ENCODE measurements at regions not wholly inside any gene's neighbourhood (a gene's known extent, or its start where the extent isn't known, plus 50 kb on each side); places are given as distances from the start of the nearest gene placed in this dataset.

DNA sequence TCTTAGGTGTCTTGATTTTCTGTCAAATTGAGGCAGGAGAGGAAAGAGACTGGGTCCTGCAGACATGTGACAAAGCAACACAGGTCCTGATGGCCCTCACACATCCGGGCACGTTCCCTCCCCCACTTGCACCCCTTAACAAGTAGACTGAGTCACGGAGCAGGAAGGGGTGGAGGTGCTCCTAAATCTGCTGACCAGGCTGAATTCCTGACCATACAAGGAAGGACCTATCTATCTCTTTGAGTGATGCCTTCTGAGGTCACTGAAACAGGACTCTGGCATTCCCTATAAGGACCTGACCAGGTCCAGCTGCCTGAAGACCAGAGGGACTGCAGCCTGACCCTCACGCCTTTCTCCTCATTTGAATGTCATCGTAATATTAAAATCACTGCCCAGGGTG is 250.3 kb downstream of the COL4A1 start:
- Histone ChIP-seq H4K20me1 (ENCODE audit: insufficient read depth, low read length) (no peaks in the 10 kb centered on the region), H3K27me3 (ENCODE audit: insufficient read depth, low read length) (peaks cover 20% of the 10 kb centered on the region), H3K9me3 (ENCODE audit: low read depth, low read length) (no peaks in the 10 kb centered on the region), H2AFZ (ENCODE audit: low read length) (no peak overlapping the region), H3K27ac (ENCODE audit: low read depth, low read length) (no peak overlapping the region), H3K4me1 (ENCODE audit: insufficient read depth, low read length) (no peaks in the 10 kb centered on the region), H3K79me2 (ENCODE audit: insufficient read depth, low read length) (no peaks in the 10 kb centered on the region), H3K4me2 (ENCODE audit: insufficient read depth, low read length) (no peak overlapping the region), H3K36me3 (ENCODE audit: insufficient read depth, low read length) (no peaks in the 10 kb centered on the region), H3K4me3 (ENCODE audit: insufficient read depth, low read length) (no peak overlapping the region)
- no peak for TF ChIP-seq CTCF (IDR thresholded peaks at IDR 0.05; ENCODE audit: extremely low read depth, low read depth, low read length)
- peak; percentile 44 for DNase-seq (ENCODE audit: insufficient read length, low spot score, missing footprints)

DNA sequence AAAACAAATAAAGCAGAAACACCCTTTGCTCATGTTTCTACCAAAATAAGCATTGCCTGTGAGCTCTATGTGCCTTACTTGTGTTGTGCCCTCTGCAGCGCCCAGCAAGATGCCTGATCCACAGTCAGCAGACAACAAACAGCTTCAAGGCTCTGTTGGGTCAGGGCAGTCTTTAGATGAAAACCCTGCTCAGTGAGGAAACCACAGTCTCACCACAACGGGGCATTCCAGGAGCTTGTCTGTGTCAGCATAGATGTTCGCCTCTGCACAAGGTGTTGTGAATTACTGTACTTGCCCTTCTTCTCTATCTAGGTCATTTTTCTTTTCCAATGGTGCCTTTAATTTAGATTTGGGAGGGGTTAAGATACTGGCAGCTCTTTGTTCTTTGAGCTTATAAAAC is 251.9 kb downstream of the COL4A1 start:
- Histone ChIP-seq H3K4me1 (ENCODE audit: insufficient read depth, low read length) (no peaks in the 10 kb centered on the region), H3K36me3 (ENCODE audit: insufficient read depth, low read length) (no peaks in the 10 kb centered on the region), H4K20me1 (ENCODE audit: insufficient read depth, low read length) (no peaks in the 10 kb centered on the region), H3K4me3 (ENCODE audit: insufficient read depth, low read length) (no peak overlapping the region), H3K27ac (ENCODE audit: low read depth, low read length) (no peak overlapping the region), H3K27me3 (ENCODE audit: insufficient read depth, low read length) (peaks cover 20% of the 10 kb centered on the region), H3K9me3 (ENCODE audit: low read depth, low read length) (no peaks in the 10 kb centered on the region), H3K4me2 (ENCODE audit: insufficient read depth, low read length) (no peak overlapping the region), H3K79me2 (ENCODE audit: insufficient read depth, low read length) (no peaks in the 10 kb centered on the region), H2AFZ (ENCODE audit: low read length) (no peak overlapping the region)
- DNase-seq (ENCODE audit: insufficient read length, low spot score, missing footprints) = peak; percentile 21
- no peak for TF ChIP-seq CTCF (IDR thresholded peaks at IDR 0.05; ENCODE audit: extremely low read depth, low read depth, low read length)

DNA sequence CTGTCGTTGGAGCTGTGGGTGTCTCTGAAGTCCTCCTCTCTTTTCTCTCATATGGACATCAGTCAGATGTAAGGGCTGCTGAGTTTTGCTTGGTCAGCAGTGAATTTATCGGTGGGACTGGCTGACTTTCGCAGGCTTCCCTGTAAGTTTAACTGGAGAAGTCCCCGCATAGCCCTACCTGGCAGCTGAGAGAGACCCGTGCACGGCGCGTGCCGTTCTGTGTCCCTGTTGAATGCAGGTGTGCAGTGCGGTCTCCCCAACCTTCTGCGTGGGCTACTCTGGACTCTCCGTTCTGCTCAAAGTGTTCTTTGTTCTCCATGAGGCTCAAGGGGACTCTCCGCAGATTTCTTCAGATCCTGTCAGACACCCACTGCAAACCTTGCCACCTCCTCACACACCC is 252.9 kb downstream of the COL4A1 start:
- peaks cover 20% of the 10 kb centered on the region for H3K27me3 ChIP-seq (ENCODE audit: insufficient read depth, low read length)
- H3K36me3 ChIP-seq (ENCODE audit: insufficient read depth, low read length) = no peaks in the 10 kb centered on the region
- H4K20me1 ChIP-seq (ENCODE audit: insufficient read depth, low read length) = no peaks in the 10 kb centered on the region
- no peak for TF ChIP-seq CTCF (IDR thresholded peaks at IDR 0.05; ENCODE audit: extremely low read depth, low read depth, low read length)
- H3K4me3 ChIP-seq (ENCODE audit: insufficient read depth, low read length) = no peak overlapping the region
- H3K27ac ChIP-seq (ENCODE audit: low read depth, low read length) = no peak overlapping the region
- H3K9me3 ChIP-seq (ENCODE audit: low read depth, low read length) = no peaks in the 10 kb centered on the region
- H3K4me1 ChIP-seq (ENCODE audit: insufficient read depth, low read length) = no peaks in the 10 kb centered on the region
- H2AFZ ChIP-seq (ENCODE audit: low read length) = no peak overlapping the region
- H3K79me2 ChIP-seq (ENCODE audit: insufficient read depth, low read length) = no peaks in the 10 kb centered on the region
- H3K4me2 ChIP-seq (ENCODE audit: insufficient read depth, low read length) = no peak overlapping the region
- no peak for DNase-seq (ENCODE audit: insufficient read length, low spot score, missing footprints)

GRCh38 chr13:110047496-110047895 is 259.5 kb downstream of the COL4A1 start:
- Histone ChIP-seq H3K4me1 (ENCODE audit: insufficient read depth, low read length) (peaks cover 7% of the 10 kb centered on the region), H3K36me3 (ENCODE audit: insufficient read depth, low read length) (no peaks in the 10 kb centered on the region), H3K9me3 (ENCODE audit: low read depth, low read length) (no peaks in the 10 kb centered on the region), H3K27me3 (ENCODE audit: insufficient read depth, low read length) (no peaks in the 10 kb centered on the region), H3K79me2 (ENCODE audit: insufficient read depth, low read length) (no peaks in the 10 kb centered on the region), H3K4me3 (ENCODE audit: insufficient read depth, low read length) (no peak overlapping the region), H3K4me2 (ENCODE audit: insufficient read depth, low read length) (no peak overlapping the region), H2AFZ (ENCODE audit: low read length) (no peak overlapping the region), H4K20me1 (ENCODE audit: insufficient read depth, low read length) (no peaks in the 10 kb centered on the region), H3K27ac (ENCODE audit: low read depth, low read length) (no peak overlapping the region)
- no peak for DNase-seq (ENCODE audit: insufficient read length, low spot score, missing footprints)
- TF ChIP-seq CTCF (IDR thresholded peaks at IDR 0.05; ENCODE audit: extremely low read depth, low read depth, low read length) = no peak
